Fibroblast of skin of left quadriceps (primary cell): ENCODE measurements at regions not wholly inside any gene's neighbourhood (a gene's known extent, or its start where the extent isn't known, plus 50 kb on each side); places are given as distances from the start of the nearest gene placed in this dataset.

Source experiments
- DNase-seq, 2 experiments: peaks; one replicate each; pipeline ENCODE4 v3.0.0-alpha.2; 2013; ENCODE audit warnings: low read depth in 2 of 2

- DNase-seq: no peak
Observed at GRCh38 chr3:6177417-6177816, 683.5 kb upstream of the GRM7 start.

- no peak for DNase-seq
Observed at GRCh38 chr3:6179761-6180160, 681.2 kb upstream of the GRM7 start.

GRCh38 chr3:6180171-6180570 is 680.7 kb upstream of the GRM7 start:
- no peak for DNase-seq

GRCh38 chr3:6182476-6182875 is 678.4 kb upstream of the GRM7 start:
- no peak for DNase-seq

GRCh38 chr3:6182909-6183308 is 678.0 kb upstream of the GRM7 start:
- DNase-seq: no peak

- no peak for DNase-seq
Observed at GRCh38 chr3:6189384-6189783, 671.5 kb upstream of the GRM7 start.

GRCh38 chr3:6204891-6205290 is 656.0 kb upstream of the GRM7 start:
- no peak for DNase-seq

GRCh38 chr3:6216135-6217026 is 644.5 kb upstream of the GRM7 start:
- DNase-seq: no peak

GRCh38 chr3:6220447-6220846 is 640.5 kb upstream of the GRM7 start:
- DNase-seq: no peak

GRCh38 chr3:6222069-6222468 is 638.8 kb upstream of the GRM7 start:
- no peak for DNase-seq

- no peak for DNase-seq
Observed at GRCh38 chr3:6223572-6223971, 637.3 kb upstream of the GRM7 start.

- DNase-seq: no peak
Observed at GRCh38 chr3:6228958-6229683, 631.8 kb upstream of the GRM7 start.

- DNase-seq: no peak
Observed at GRCh38 chr3:6229778-6230410, 631.0 kb upstream of the GRM7 start.

GRCh38 chr3:6242104-6242503 is 618.8 kb upstream of the GRM7 start:
- DNase-seq: no peak

GRCh38 chr3:6248528-6248927 is 612.4 kb upstream of the GRM7 start:
- no peak for DNase-seq

GRCh38 chr3:6249679-6250078 is 611.2 kb upstream of the GRM7 start:
- no peak for DNase-seq

GRCh38 chr3:6250167-6250566 is 610.7 kb upstream of the GRM7 start:
- no peak for DNase-seq

GRCh38 chr3:6251612-6252400 is 609.1 kb upstream of the GRM7 start:
- DNase-seq: no peak

- DNase-seq: no peak
Observed at GRCh38 chr3:6254490-6254889, 606.4 kb upstream of the GRM7 start.

- DNase-seq: no peak
Observed at GRCh38 chr3:6255229-6255628, 605.7 kb upstream of the GRM7 start.

GRCh38 chr3:6260551-6261191 is 600.2 kb upstream of the GRM7 start:
- DNase-seq: no peak
